GM19438 (cell line): ENCODE measurements at regions not wholly inside any gene's neighbourhood (a gene's known extent, or its start where the extent isn't known, plus 50 kb on each side); places are given as distances from the start of the nearest gene placed in this dataset.

Experiments
- ATAC-seq: cut with Tn5 transposase; IDR thresholded peaks from one replicate; pipeline ENCODE4 v1.9.1; 2021; ENCODE audit warnings: low read depth; ENCODE audit not compliant: unreplicated experiment

DNA sequence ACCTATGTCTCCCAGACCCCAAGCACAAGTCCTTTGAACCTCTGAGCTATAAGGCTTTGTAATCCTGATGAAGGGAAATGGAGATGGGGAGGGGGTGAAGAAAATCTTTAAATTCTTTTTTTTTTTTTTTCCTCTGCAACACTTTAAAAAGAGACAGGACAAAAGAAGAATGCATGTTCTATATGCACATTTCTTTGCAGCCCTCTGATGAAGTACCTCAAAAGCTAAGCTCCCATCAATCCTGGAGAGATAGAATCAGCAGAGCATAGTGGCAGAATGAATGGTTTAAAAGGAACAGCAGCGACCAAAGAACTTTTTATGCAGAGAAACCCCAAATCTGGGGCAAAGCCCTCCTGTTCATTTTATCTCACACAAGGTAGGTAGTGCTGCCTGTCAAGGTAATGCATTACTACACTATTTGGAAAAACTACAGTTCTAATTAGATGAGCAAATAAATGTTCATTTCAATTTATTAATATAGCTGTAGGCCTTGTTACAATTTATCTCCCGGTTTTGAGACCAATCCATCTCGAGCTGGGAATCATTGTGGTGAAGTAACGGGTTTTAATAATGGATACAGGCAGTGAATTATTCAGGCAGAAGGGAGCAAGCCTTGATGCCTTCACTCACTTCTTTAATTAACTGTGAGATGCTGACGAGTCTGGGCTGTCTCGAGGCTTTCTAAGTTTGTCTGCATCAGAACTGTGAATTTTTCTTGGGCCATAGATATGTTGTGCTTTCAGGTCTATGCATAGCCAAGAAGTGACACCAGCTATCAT is 173.5 kb upstream of the ZNF608 start:
- ATAC-seq: no peak

DNA sequence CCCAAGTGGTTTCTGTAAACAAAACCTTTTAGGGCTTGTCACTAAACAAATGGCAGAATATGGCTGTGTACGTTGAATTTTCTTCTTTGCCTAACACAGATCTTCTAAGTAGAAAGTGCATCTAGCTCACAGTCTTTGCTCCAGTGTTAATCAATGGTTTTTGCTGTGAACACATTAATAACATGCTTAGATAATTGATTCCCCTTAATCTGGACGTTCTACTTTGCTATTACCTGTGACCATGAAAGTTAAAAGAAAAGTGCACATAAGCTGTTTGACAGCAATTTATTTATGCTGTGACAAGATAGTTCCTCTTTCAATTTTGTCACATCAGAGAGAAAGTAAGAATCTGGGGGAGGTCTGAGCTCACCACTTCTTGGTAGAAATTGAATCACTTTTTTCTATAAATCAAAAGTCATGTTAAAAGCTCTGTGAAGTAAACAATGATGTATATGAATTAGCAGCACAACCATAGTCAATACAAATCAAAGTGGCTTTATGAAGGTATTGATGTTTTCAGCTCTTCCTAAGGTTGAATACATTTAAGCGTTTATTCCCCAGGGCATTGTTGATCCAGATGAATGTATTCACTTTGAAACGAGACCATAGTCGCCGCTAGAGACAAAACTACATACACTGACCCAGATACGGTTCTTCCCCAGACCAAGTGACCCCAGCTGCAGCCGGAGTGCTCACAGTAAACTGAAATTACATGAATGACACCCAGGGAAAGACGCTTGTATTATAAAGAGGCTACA is 174.6 kb upstream of the ZNF608 start:
- peak; percentile 88 for ATAC-seq

DNA sequence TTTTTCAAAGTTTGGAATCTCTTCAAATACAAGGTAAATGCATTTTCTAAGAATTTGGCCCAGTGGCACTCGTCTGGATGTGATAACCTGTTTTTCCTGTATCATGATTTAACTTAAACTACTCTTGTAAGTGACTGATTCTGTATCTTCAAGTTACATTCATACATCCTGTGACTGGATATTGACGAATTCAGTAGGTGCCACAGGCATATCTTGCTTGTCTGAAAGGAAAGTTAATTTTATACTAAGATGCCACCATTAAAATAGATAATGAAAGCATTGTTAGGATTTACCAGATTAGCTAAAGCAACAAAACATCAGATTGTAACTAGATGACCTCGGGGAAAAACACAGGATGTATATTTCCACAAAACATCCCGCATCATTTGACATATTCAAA is 175.3 kb upstream of the ZNF608 start:
- ATAC-seq: peak; percentile 17

DNA sequence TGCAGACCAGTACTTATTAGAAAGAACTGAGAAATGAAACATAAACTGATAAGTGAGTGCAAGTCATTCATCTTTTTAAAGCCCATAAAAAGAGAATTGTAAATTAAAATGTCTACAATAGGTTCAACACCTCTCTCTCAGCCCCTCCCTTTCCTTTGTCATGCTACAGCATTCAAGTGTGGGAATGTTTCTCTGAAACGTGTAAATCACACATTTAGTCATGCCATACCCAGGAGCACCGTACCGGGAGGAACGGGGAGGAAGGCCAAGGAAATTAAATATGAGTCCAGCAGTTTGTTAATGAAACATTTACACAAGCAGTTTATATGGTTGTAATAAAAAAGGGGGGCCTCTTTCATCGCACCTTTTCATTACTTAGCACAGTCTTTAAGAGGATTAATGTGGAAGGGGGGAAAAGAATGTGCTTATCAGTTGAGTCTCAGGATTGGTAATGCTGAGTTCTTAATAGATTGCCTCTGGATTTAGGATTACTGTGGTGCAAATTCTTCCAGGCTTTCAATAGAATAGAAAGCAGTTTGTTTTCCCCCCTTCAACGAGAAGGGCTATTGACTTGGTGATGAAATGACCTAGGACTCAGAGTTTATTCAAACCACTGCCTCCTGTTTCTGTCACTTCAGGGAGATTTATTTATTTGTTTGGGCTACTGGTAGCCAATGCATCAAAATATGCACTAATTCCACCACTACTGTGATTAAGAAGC is 176.0 kb upstream of the ZNF608 start:
- no peak for ATAC-seq

DNA sequence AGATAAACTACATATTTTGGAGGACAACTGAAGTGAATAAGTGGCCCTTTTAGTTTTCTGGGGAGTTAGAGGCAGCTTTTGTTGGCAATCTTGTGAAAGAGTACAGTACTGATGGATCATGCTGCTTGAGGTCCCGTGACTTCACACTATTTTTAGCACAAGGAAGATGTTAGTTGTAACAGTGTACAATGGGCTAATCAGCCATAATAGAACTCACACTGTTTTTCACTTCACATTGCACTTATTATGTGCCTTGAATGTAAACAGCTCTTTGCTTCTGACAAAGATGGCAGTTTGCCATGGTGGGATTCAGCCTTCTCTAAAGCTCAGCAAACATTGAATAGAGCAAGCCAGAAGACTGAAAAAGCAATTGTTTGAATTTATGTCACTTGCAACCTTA is 176.7 kb upstream of the ZNF608 start:
- ATAC-seq: no peak

DNA sequence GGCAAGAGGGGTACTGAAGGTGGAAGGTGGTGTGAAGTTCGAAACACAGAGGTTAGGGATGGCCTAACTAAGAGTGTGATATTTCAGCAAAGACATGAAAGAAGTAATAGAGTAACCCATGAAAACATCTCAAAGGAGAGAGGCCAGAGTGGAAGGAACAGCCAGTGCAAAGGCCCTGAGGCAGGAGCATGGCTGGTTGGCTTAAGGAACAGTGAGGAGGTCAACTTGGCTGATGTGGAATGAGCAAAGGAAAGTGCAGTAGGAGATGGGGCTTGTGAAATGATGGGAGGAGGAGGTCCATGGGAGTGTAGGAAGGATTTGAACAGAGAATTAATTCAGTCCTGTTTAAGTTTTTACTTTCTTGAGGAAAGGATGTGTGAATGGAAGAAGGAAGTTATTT is 178.3 kb upstream of the ZNF608 start:
- ATAC-seq: no peak

DNA sequence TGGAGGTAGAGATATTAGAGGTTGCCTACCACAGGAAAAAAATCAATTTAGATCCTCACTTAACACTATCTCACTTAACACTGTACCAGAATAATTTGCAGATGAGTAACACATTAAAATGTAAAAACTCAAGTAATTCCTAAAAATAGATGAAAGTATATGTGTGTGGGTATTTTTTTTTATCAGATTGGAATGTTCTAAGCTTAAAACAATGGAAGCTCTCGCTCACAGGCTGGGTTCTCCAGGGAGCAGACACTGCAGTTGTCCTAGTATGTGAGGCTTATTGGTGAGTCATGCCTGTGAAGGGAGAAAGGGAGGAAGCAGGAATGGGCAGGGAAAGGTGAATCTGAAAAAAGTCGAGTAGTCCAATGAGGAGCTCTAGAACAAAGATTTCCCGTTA is 181.3 kb upstream of the ZNF608 start:
- ATAC-seq: no peak

DNA sequence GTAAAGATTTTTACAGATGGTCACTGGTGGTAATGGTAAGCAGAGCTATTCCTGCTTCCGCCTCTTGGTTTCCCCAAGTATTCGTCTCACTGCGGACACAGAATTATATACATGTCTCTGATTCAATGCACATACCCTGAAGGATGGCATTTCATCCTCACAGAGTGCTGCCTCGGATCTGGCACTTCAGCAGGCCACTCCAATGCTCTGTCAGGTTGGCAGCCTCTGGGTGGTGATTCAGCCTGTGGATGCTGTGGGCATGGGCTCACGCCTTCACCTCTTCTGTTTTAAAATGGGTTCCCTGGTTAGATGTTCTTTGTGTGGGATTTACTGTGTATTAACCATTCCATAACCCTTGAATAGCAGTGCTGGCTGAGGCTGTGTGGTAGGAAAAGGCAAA is 182.6 kb upstream of the ZNF608 start:
- no peak for ATAC-seq

DNA sequence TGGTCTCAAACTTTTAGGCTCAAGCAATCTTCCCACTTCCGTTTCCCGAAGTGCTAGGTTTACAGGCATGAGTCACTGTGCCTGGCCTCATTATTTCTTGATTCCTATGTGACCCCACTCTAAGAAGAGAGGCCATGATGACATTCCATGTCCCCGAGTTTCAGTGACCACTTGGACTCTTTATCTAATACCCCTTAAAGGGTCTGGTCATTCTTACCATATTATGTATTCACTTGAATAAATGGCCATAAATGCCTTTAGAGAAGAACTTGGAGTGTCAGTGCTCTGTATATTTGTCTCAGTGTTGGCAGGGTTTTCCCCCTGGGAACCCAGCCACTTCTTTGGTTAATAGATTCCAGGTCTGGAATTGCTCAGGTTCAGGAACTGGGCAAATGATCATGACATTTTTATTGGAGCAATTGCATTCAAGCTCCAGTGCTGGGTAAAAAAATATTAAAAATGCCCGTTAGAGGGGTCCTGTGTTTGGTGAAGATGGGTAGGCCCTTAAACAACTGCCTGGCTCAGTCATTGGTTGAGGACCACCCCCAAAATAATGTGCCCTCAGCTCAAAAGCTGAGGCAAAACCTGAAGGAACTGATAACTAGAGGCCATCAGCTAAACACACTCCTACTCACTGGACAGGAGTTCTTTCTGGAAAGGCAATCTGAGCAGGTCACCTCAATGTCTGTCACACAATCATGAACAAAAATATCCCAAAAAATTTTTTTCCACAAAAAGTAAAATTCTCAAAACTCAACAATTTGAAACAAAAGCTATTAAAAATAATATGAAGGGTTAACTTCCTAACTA is 186.6 kb upstream of the ZNF608 start:
- no peak for ATAC-seq

DNA sequence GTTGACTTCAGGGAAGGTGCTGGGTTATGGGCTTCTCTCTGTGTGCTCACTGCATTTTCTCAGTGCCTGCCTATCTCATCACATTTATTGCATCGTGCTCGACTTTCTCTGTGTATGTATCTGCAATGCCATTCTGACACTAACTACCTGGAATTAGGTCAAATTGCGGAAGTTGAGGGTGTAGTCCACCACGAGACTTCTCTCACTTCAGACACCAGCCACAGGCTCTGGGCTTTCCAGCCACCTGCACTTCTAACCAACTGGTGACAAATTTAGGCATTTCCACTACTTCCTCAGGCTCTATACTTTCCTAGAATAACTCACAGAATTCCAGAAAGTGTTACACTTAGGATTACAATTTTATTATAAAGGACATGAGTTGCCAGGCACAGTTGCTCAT is 188.6 kb upstream of the ZNF608 start:
- ATAC-seq: peak; percentile 79

DNA sequence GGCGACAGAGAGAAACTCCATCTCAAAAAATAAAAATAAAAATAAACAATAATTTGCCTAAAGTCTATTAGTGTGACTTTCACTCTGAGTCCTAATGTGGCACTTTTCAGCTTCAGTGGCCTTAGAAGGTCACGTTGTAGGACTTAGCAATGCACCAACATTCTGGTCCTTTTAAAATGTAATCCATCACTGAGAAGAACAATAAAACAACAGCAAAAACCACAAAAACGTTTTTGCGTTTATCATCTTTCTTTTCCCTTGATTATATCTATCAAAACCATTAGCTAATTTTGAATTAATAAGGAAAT is 190.1 kb upstream of the ZNF608 start:
- peak; percentile 31 for ATAC-seq

DNA sequence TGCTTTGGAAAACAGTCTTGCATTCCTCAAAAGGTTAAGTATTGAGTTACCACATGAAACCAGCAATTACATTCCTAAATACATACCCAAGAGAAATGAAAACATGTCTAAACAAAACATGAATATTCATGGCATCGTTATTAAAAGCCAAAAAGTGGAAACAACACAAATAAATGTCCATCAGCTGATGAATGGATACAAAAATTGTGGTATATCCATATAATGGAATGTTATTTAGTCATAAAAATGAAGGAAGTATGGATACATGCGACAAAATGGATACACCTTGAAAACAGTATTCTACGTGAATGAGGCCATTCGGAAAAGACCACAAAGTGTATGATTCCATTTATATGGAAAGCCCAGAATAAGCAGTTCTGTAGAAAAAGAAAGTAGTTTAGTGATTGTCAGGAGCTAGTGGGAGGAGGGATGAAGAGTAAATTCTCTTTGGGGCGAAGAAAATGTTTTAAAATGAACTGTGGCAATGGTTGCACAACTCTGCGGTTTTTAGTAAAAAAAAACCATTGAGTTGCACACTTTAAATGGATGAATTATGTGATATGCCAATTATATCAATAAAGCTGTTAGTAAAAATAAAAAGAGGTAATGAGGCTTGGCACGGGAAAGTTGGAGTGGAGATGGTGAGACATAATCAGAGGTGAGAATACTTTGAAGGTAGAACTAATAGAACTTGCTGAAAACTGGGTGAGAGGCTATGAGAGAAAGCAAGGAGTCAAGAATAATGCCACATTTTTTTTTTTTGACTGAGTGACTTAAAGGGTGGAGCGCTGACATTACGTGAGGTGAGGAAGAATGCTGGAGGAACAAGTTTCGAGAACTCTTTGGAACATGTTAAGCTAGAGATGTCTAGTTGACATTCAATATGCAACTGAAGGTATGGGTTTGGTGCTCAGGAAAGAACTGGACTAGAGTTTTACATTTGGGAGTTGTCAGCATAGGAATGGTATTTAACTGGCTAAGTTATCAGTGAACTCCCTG is 194.9 kb upstream of the ZNF608 start:
- ATAC-seq: no peak

DNA sequence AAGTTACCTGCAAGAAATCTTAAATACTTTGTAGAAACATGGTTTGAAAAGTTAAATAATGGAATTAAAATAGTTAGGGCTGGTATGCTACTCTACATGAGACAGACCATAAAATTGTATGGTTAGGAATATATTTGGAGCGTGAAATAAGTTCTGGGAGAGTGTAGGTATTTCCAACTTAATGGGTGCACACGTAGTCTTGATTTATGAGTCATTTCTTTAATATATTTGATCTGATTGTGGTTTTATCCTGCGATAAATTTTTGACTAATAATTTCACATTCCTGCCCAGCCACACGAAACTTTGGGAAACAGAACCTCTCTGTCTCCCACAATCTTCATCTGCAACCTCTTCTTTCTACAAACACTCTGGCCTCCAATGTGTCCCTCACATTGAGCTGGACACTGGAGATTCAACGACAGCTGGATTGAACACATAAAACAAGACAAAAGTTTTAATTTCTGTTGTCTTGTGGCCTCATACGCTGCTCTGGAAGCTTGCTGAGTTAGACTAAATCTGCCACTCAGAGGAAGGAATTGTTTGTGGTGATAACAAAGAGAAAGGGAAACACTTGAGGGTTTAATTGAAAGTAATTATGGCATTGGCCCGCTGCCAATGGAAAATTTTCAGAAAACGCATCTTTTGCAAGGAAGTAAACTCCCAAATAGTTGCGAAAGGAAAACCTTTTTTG is 201.8 kb upstream of the ZNF608 start:
- ATAC-seq: no peak

DNA sequence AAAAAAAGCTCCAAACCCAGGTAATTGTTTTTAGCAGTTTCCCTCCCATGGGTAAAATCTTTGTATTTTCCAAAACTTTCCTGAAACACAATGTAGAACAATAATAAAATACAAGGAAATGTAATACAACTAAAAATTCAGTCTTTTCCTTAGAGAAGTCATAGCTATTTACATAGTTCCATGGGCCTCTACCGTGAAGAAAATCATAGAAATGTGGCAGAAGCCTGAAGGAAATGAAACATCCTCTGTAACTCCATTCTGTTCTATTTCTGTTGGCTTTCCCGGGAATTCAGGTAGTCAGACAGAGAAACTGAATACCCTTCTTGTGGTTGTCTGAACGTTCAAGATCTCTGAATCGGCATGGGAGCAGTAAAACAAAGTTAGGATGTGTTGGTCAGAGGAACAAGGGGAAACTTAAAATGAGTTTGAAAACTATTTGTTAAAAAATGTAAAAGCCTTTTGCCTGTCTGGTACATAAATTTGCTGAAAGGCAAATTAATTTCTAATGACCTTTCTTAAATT is 202.4 kb upstream of the ZNF608 start:
- ATAC-seq: no peak

DNA sequence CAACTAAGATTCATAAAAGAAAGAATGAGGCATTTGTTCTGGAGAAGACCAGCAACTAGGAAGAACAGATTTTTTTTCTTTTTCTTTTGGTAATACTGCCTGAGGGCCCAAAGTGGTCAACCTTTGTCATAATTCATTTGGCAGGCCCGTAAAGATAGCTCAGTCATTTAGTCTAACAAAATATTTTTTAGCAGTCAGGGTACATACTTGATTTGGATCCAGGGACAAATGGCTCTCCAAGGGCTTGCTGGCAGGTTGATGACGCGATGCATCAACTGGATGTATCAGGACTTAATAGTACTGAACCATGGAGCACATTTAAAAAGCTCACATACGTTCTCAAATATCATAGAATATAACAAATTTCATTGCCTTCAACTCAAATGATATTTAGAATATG is 203.4 kb upstream of the ZNF608 start:
- no peak for ATAC-seq

DNA sequence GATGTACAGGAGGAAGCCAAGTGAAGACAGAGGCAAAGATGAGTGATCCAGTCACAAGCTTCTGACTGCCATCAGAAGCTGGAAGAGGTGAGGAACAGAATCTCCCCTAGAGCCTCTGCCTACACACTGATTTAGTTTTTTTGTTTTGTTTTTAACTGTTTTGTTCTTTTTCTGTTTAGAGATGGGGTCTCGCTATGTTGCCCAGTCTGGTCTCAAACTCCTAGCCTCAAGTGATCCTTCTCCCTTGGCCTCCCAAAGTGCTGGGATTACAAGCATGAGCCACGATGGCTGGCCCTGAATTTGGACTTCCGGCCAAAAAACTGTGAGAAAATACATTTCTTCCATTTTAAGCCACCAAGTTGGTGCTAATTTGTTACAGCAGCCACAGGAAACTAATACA is 204.7 kb upstream of the ZNF608 start:
- no peak for ATAC-seq

DNA sequence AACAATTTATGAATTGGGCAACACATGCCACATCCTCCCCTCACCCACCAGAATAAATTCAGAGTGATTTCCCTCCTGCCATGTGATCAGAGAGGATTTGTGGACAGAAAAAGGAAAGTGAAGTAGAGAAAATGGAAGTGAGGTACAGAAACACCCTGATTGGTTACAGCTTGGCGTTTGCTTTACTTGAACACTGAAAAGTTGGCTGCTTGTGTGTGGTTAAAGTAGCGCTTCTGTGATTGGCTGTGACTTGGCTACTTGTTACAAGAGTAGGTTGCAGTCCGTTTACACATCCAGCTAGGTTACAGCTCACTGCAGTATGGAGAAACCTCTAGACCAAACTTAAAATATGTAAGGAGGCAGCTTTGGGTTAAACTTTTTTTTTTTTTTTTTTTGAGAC is 205.2 kb upstream of the ZNF608 start:
- ATAC-seq: peak; percentile 68

DNA sequence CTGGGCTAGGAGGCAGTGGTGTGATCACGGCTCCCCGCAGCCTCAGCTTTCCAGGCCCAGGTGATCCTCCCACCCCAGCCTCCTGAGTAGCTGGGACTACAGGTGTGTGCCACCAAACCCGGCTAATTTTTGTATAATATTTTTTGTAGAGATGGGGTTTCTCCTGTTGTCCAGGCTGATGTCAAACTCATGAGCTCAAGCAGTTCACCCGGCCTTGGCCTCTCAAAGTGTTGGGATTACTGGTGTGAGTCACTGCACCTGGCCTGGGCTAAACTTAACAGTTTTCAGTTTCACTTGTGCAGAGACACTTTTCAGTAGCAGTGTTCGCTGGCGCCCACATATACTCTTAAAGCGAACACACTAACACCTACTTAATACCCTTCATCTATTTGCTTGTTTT is 205.6 kb upstream of the ZNF608 start:
- peak; percentile 93 for ATAC-seq

DNA sequence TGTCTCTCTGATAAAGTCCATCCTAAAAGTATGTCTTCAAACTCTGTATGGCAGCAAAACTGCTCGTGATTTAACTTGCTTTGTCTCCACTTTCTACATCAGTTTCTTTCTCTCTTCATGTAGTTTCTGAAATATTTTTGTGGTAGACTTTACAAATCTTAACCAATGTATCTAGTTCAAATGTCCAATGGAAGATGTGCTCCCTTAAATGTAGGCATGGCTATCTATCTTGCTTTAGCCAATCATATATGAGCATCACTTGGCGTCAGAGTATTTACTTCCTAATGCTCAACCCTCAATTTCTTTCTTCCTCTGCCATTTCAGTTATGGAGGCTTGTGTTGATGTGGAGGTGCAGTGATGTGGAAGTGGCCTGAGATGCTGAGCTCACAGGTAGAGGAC is 206.1 kb upstream of the ZNF608 start:
- peak; percentile 59 for ATAC-seq
